ENCODE measurements at regions not wholly inside any gene's neighbourhood (a gene's known extent, or its start where the extent isn't known, plus 50 kb on each side); places are given as distances from the start of the nearest gene placed in this dataset.

DNA sequence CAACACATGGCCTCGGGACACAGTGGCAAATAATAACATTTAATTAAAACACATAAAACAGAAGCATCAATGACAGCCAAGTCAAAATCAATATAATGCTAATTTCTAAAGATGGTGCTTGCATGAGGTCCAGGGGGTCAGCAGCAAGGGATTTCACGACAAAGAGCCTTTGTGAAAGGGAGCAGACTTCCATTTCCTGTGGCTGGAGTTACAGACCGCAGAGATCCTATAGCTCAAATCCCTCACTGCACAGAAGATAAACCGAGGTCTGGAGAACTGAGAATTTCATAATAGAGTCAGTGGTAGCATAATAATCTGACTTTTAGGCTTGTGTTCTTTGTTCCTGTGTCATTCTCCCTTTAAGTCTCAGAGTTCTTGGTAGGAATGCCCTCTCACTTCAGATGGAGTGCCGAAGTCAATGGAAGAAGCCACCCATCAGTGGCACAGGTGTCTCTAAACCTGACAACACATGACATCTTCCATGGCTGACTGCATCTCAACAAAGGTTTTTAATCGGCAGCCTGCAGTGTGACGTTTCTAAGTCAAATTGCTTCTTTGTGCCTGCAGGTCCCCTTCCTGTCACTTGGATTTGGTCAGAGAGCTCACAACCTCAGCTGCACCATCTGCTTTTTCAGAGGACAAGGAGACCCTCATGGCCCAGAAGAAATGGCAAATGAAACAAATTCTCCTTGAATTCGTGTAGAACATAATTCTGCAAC lies 67.4 kb downstream of the CARTPT start:
- no peak for TF ChIP-seq SP1 (IDR thresholded peaks at IDR 0.05)
- TF ChIP-seq, protein P1, sequence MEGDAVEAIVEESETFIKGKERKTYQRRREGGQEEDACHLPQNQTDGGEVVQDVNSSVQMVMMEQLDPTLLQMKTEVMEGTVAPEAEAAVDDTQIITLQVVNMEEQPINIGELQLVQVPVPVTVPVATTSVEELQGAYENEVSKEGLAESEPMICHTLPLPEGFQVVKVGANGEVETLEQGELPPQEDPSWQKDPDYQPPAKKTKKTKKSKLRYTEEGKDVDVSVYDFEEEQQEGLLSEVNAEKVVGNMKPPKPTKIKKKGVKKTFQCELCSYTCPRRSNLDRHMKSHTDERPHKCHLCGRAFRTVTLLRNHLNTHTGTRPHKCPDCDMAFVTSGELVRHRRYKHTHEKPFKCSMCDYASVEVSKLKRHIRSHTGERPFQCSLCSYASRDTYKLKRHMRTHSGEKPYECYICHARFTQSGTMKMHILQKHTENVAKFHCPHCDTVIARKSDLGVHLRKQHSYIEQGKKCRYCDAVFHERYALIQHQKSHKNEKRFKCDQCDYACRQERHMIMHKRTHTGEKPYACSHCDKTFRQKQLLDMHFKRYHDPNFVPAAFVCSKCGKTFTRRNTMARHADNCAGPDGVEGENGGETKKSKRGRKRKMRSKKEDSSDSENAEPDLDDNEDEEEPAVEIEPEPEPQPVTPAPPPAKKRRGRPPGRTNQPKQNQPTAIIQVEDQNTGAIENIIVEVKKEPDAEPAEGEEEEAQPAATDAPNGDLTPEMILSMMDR (IDR thresholded peaks at IDR 0.05; ENCODE audit: low read depth, low read length, missing input control), result no peak
- TF ChIP-seq, protein P2, sequence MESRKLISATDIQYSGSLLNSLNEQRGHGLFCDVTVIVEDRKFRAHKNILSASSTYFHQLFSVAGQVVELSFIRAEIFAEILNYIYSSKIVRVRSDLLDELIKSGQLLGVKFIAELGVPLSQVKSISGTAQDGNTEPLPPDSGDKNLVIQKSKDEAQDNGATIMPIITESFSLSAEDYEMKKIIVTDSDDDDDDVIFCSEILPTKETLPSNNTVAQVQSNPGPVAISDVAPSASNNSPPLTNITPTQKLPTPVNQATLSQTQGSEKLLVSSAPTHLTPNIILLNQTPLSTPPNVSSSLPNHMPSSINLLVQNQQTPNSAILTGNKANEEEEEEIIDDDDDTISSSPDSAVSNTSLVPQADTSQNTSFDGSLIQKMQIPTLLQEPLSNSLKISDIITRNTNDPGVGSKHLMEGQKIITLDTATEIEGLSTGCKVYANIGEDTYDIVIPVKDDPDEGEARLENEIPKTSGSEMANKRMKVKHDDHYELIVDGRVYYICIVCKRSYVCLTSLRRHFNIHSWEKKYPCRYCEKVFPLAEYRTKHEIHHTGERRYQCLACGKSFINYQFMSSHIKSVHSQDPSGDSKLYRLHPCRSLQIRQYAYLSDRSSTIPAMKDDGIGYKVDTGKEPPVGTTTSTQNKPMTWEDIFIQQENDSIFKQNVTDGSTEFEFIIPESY (IDR thresholded peaks at IDR 0.05), result no peak
- no peak for TF ChIP-seq TAF1 (conservative IDR thresholded peaks at IDR 0.05)
- TF ChIP-seq RXRA (IDR thresholded peaks at IDR 0.05), result no peak
- TF ChIP-seq, protein P3, sequence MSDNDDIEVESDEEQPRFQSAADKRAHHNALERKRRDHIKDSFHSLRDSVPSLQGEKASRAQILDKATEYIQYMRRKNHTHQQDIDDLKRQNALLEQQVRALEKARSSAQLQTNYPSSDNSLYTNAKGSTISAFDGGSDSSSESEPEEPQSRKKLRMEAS (IDR thresholded peaks at IDR 0.05), result no peak
- no peak for TF ChIP-seq GABPA (IDR thresholded peaks at IDR 0.05 in 1 of 2, conservative IDR thresholded peaks at IDR 0.05 in 1 of 2)
- TF ChIP-seq, protein P4, sequence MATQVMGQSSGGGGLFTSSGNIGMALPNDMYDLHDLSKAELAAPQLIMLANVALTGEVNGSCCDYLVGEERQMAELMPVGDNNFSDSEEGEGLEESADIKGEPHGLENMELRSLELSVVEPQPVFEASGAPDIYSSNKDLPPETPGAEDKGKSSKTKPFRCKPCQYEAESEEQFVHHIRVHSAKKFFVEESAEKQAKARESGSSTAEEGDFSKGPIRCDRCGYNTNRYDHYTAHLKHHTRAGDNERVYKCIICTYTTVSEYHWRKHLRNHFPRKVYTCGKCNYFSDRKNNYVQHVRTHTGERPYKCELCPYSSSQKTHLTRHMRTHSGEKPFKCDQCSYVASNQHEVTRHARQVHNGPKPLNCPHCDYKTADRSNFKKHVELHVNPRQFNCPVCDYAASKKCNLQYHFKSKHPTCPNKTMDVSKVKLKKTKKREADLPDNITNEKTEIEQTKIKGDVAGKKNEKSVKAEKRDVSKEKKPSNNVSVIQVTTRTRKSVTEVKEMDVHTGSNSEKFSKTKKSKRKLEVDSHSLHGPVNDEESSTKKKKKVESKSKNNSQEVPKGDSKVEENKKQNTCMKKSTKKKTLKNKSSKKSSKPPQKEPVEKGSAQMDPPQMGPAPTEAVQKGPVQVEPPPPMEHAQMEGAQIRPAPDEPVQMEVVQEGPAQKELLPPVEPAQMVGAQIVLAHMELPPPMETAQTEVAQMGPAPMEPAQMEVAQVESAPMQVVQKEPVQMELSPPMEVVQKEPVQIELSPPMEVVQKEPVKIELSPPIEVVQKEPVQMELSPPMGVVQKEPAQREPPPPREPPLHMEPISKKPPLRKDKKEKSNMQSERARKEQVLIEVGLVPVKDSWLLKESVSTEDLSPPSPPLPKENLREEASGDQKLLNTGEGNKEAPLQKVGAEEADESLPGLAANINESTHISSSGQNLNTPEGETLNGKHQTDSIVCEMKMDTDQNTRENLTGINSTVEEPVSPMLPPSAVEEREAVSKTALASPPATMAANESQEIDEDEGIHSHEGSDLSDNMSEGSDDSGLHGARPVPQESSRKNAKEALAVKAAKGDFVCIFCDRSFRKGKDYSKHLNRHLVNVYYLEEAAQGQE (IDR thresholded peaks at IDR 0.05), result no peak
